Neural progenitor cell (in vitro differentiated cells): ENCODE measurements at regions not wholly inside any gene's neighbourhood (a gene's known extent, or its start where the extent isn't known, plus 50 kb on each side); places are given as distances from the start of the nearest gene placed in this dataset.

Experiments
- DNase-seq: peaks from one replicate; pipeline ENCODE4 v3.0.0-alpha.2; 2016; ENCODE audit warnings: low spot score
- H2AFZ ChIP-seq: fragments of 200-600 bp; sonication (generic); replicated peaks from 2 replicates; pipeline ENCODE4 v1.6.1; 2016; ENCODE audit warnings: antibody characterized with exemption
- H3F3A ChIP-seq: fragments of 200-600 bp; sonication (generic); 2 replicates; pipeline ENCODE4 v1.6.1; 2016; ENCODE audit warnings: antibody characterized with exemption, low read depth
- H3K27ac ChIP-seq: fragments of 200-600 bp; sonication (generic); 2 replicates; pipeline ENCODE4 v1.5.1; 2016; ENCODE audit warnings: mild to moderate bottlenecking
- H3K27me3 ChIP-seq: fragments of 200-600 bp; sonication (generic); 2 replicates; pipeline ENCODE4 v1.6.1; 2016; ENCODE audit warnings: mild to moderate bottlenecking, moderate library complexity
- H3K36me3 ChIP-seq: fragments of 200-600 bp; sonication (generic); 2 replicates; pipeline ENCODE4 v1.5.1; 2016
- H3K4me1 ChIP-seq: fragments of 200-600 bp; sonication (generic); 2 replicates; pipeline ENCODE4 v1.6.1; 2016; ENCODE audit warnings: mixed run types
- H3K4me2 ChIP-seq: fragments of 200-600 bp; sonication (generic); 2 replicates; pipeline ENCODE4 v1.6.1; 2016
- H3K4me3 ChIP-seq: fragments of 200-600 bp; sonication (generic); 2 replicates; pipeline ENCODE4 v1.5.1; 2016
- H3K79me2 ChIP-seq: fragments of 200-600 bp; sonication (generic); 2 replicates; pipeline ENCODE4 v1.6.1; 2016; ENCODE audit warnings: low read depth
- H3K9ac ChIP-seq: fragments of 200-600 bp; sonication (generic); 2 replicates; pipeline ENCODE4 v1.6.1; 2016
- H3K9me3 ChIP-seq: fragments of 200-600 bp; sonication (generic); 2 replicates; pipeline ENCODE4 v1.5.1; 2016; ENCODE audit warnings: low read depth
- H4K20me1 ChIP-seq: fragments of 200-600 bp; sonication (generic); 2 replicates; pipeline ENCODE4 v1.6.1; 2016; ENCODE audit warnings: low read depth
- H3K27ac Mint-ChIP-seq: 3 replicates; pipeline ENCODE4 v1.8.0; 2021; ENCODE audit warnings: mixed read lengths
- H3K27me3 Mint-ChIP-seq: 2 replicates; pipeline ENCODE4 v1.8.0; 2022; ENCODE audit warnings: low read depth, mild to moderate bottlenecking, inconsistent platforms, moderate library complexity, mixed read lengths; ENCODE audit not compliant: insufficient read depth
- H3K36me3 Mint-ChIP-seq: 3 replicates; pipeline ENCODE4 v1.8.0; 2021; ENCODE audit warnings: mixed read lengths
- H3K4me1 Mint-ChIP-seq: 3 replicates; pipeline ENCODE4 v1.8.0; 2021; ENCODE audit warnings: mixed read lengths
- H3K4me3 Mint-ChIP-seq: 3 replicates; pipeline ENCODE4 v1.8.0; 2021; ENCODE audit warnings: mild to moderate bottlenecking, moderate library complexity, mixed read lengths
- H3K9me3 Mint-ChIP-seq: 3 replicates; pipeline ENCODE4 v1.8.0; 2020; ENCODE audit warnings: mixed read lengths
- EZH2 ChIP-seq: fragments of 200-600 bp; sonication (generic); IDR thresholded peaks from 2 replicates; pipeline ENCODE4 v1.6.1; 2017; ENCODE audit warnings: antibody characterized with exemption, mild to moderate bottlenecking, moderate library complexity
- EZH2phosphoT487 ChIP-seq: fragments of 200-600 bp; sonication (generic); IDR thresholded peaks from 2 replicates; pipeline ENCODE4 v1.6.1; 2017; ENCODE audit warnings: antibody characterized with exemption
- TF ChIP-seq, protein P1 (sequence below): fragments of 200-600 bp; sonication (generic); IDR thresholded peaks from 2 replicates; pipeline ENCODE4 v1.5.1; 2017; ENCODE audit warnings: antibody characterized with exemption, mild to moderate bottlenecking

DNA sequence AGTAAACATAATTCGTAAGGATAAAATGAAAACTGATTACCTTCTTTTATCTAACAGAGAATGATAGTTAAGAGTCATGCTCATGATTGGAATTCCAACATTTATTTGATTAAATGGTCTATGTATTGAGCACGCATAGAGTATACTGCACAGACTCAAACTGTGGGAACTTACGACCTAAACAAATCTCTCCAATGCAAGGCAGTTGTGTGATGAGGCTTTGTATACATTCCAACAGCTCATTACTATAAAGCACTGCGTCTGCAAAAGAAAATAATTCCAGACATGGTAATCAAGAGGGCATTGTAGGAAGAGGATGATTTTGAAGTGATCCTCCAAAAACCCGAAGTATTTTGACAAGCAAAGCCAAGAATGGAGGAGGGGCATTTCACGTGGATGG lies 169.5 kb downstream of the NUFIP1 start:
- H3K27me3 ChIP-seq: no peaks in the 10 kb centered on the region
- H4K20me1 ChIP-seq: no peaks in the 10 kb centered on the region
- peaks cover 4% of the 10 kb centered on the region for H3K4me1 ChIP-seq
- no peak overlapping the region for H3K4me2 ChIP-seq
- H3K9ac ChIP-seq: no peak overlapping the region
- no peaks in the 10 kb centered on the region for H3K79me2 ChIP-seq
- TF ChIP-seq EZH2phosphoT487: no peak
- TF ChIP-seq EZH2: no peak
- TF ChIP-seq, protein P1, sequence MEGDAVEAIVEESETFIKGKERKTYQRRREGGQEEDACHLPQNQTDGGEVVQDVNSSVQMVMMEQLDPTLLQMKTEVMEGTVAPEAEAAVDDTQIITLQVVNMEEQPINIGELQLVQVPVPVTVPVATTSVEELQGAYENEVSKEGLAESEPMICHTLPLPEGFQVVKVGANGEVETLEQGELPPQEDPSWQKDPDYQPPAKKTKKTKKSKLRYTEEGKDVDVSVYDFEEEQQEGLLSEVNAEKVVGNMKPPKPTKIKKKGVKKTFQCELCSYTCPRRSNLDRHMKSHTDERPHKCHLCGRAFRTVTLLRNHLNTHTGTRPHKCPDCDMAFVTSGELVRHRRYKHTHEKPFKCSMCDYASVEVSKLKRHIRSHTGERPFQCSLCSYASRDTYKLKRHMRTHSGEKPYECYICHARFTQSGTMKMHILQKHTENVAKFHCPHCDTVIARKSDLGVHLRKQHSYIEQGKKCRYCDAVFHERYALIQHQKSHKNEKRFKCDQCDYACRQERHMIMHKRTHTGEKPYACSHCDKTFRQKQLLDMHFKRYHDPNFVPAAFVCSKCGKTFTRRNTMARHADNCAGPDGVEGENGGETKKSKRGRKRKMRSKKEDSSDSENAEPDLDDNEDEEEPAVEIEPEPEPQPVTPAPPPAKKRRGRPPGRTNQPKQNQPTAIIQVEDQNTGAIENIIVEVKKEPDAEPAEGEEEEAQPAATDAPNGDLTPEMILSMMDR: no peak
- peaks cover 16% of the 10 kb centered on the region for H3K4me1 Mint-ChIP-seq
- H3K27ac ChIP-seq: no peak overlapping the region
- peaks cover 13% of the 10 kb centered on the region for H3K27me3 Mint-ChIP-seq
- no peaks in the 10 kb centered on the region for H3K9me3 ChIP-seq
- H3K27ac Mint-ChIP-seq: no peak overlapping the region
- H3K4me3 Mint-ChIP-seq: no peak overlapping the region
- no peak overlapping the region for H3K4me3 ChIP-seq
- H3F3A ChIP-seq: no peaks in the 10 kb centered on the region
- no peaks in the 10 kb centered on the region for H3K9me3 Mint-ChIP-seq
- H3K36me3 ChIP-seq: no peaks in the 10 kb centered on the region
- DNase-seq: no peak
- H2AFZ ChIP-seq: no peak overlapping the region
- H3K36me3 Mint-ChIP-seq: no peaks in the 10 kb centered on the region

DNA sequence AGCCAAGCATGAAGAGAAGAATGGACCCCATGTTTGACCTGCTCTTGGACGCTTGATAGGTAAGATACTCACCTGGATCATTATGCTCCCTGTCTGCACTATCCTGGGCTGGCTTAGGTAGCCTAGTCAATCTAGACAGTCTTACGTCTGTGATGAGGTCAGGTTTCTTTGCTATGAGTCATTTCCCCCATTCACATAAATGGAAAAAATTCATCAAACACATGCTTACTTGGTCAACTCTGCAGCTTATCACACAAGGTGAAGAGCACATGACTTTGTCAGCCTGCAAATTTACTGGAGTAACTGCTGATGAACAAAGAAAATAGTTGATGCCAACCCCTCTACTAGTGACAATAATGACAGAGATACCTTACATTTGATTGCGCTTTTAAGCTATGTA lies 170.0 kb downstream of the NUFIP1 start:
- TF ChIP-seq, protein P1: no peak
- no peak for TF ChIP-seq EZH2
- Histone ChIP-seq H2AFZ (no peak overlapping the region), H3K79me2 (no peaks in the 10 kb centered on the region), H4K20me1 (no peaks in the 10 kb centered on the region), H3K4me3 (no peak overlapping the region), H3K9me3 (no peaks in the 10 kb centered on the region), H3K4me2 (no peak overlapping the region), H3F3A (no peaks in the 10 kb centered on the region), H3K36me3 (no peaks in the 10 kb centered on the region), H3K9ac (no peak overlapping the region), H3K27me3 (no peaks in the 10 kb centered on the region), H3K4me1 (peaks cover 4% of the 10 kb centered on the region), H3K27ac (no peak overlapping the region)
- Mint-ChIP-seq H3K4me1 (peaks cover 16% of the 10 kb centered on the region), H3K27ac (no peak overlapping the region), H3K27me3 (peaks cover 11% of the 10 kb centered on the region), H3K4me3 (no peak overlapping the region), H3K9me3 (no peaks in the 10 kb centered on the region), H3K36me3 (no peaks in the 10 kb centered on the region)
- no peak for DNase-seq

DNA sequence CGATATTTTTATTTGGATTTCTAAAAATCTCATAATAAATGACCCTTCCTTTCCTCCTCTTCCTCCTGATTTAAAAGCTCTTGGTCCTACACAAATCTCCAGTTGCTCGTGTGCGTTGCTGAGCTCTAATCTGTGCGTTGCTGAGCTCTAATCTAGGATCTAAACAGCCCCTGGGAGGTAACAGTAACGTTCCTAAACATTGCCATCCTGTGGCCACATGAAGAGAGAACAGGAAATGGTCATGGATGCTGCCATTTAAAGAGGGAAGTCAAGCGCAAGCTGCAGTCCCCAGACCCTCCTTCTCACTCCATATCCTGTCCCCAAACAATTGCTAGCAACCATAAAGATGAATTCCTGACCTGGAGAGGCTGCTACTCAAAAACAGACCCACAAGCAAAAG lies 170.8 kb downstream of the NUFIP1 start:
- H3K79me2 ChIP-seq: no peaks in the 10 kb centered on the region
- H3K9ac ChIP-seq: no peak overlapping the region
- no peak overlapping the region for H3K4me3 Mint-ChIP-seq
- no peaks in the 10 kb centered on the region for H3K36me3 ChIP-seq
- no peak overlapping the region for H3K4me2 ChIP-seq
- no peak overlapping the region for H3K27ac Mint-ChIP-seq
- H3K9me3 ChIP-seq: no peaks in the 10 kb centered on the region
- no peak for TF ChIP-seq EZH2phosphoT487
- TF ChIP-seq, protein P1: peak; percentile 64
- H3K4me1 ChIP-seq: peaks cover 4% of the 10 kb centered on the region
- peaks cover 11% of the 10 kb centered on the region for H3K27me3 Mint-ChIP-seq
- H3K36me3 Mint-ChIP-seq: no peaks in the 10 kb centered on the region
- DNase-seq: peak; percentile 81
- H3K4me3 ChIP-seq: no peak overlapping the region
- no peak overlapping the region for H3K27ac ChIP-seq
- peaks cover 16% of the 10 kb centered on the region for H3K4me1 Mint-ChIP-seq
- no peaks in the 10 kb centered on the region for H3K9me3 Mint-ChIP-seq
- H3K27me3 ChIP-seq: no peaks in the 10 kb centered on the region
- H3F3A ChIP-seq: no peaks in the 10 kb centered on the region
- no peaks in the 10 kb centered on the region for H4K20me1 ChIP-seq
- peak overlapping the region; percentile 76 for H2AFZ ChIP-seq

DNA sequence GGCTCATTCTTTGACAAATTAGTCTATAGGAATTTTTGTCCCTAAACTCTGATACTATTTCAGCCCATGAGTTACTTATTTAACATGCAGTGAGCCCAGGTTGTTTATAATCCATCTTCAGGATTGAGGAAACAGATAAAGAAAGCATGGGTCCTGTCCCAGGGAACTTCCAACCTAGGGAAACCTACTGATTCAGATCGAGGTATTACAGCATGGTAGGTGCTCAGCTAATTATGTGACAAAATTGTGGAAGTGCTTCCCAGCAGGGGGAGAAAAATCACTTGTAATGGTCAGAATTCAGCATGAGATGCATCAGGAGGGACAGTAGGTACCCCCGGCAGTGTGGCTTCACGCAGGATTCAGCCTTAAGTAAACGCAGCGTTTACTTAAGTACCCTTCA lies 171.3 kb downstream of the NUFIP1 start:
- Mint-ChIP-seq H3K4me1 (peaks cover 16% of the 10 kb centered on the region), H3K9me3 (no peaks in the 10 kb centered on the region), H3K4me3 (no peak overlapping the region), H3K27me3 (peaks cover 9% of the 10 kb centered on the region), H3K36me3 (no peaks in the 10 kb centered on the region), H3K27ac (peak overlapping the region; percentile 36)
- Histone ChIP-seq H4K20me1 (no peaks in the 10 kb centered on the region), H3K79me2 (no peaks in the 10 kb centered on the region), H2AFZ (peak overlapping the region; percentile 76), H3K4me3 (no peak overlapping the region), H3K9ac (no peak overlapping the region), H3K9me3 (no peaks in the 10 kb centered on the region), H3K36me3 (no peaks in the 10 kb centered on the region), H3F3A (no peaks in the 10 kb centered on the region), H3K27ac (no peak overlapping the region), H3K4me1 (peaks cover 4% of the 10 kb centered on the region), H3K4me2 (no peak overlapping the region), H3K27me3 (no peaks in the 10 kb centered on the region)
- DNase-seq: no peak
- no peak for TF ChIP-seq EZH2
- TF ChIP-seq EZH2phosphoT487: no peak
- TF ChIP-seq, protein P1: no peak
